ENCODE measurements at regions not wholly inside any gene's neighbourhood (a gene's known extent, or its start where the extent isn't known, plus 50 kb on each side); places are given as distances from the start of the nearest gene placed in this dataset.
"Not testable (repeated sequence)": the region's sequence is repeated elsewhere in the genome, so short reads cannot be mapped to it uniquely, and the experiment has no call there.

DNA sequence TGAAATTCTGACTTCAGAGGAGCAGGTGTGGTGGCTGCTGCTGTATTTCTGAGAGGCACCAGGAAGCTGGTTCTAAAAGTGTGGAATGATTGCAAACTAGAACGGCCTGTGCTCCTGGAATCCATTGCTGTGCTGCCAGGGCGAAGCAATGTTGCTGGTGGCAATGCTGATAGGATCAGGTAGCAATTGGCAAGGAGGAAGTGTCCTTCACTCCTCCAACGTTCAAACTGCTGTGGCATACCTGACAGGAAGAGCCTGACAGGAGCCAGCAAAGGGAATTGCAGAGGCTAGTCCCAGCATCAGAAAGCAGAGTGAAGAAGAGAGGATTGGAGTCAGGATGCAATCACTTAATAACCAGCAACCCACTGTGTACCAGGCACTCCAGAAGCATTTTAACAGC is 118.2 kb downstream of the FAR1 start:
- no peak overlapping the region for H3K27ac Mint-ChIP-seq
- Histone ChIP-seq H3K27me3 (no peaks in the 10 kb centered on the region), H3K79me2 (ENCODE audit: low read depth) (no peaks in the 10 kb centered on the region), H2AFZ (replicated peaks) (no peak overlapping the region), H3K4me3 (no peak overlapping the region), H3K9me3 (ENCODE audit: low read depth) (no peaks in the 10 kb centered on the region), H4K20me1 (ENCODE audit: low read depth) (no peaks in the 10 kb centered on the region), H3K4me1 (peaks cover 25% of the 10 kb centered on the region), H3F3A (ENCODE audit: low read depth) (peaks cover 10% of the 10 kb centered on the region), H3K9ac (no peak overlapping the region), H3K36me3 (no peaks in the 10 kb centered on the region), H3K4me2 (no peak overlapping the region), H3K27ac (no peak overlapping the region)
- peaks cover 3% of the 10 kb centered on the region for H3K4me1 Mint-ChIP-seq
- no peak for TF ChIP-seq EZH2 (IDR thresholded peaks at IDR 0.05)
- TF ChIP-seq EZH2phosphoT487 (IDR thresholded peaks at IDR 0.05) = no peak
- TF ChIP-seq, protein P1, sequence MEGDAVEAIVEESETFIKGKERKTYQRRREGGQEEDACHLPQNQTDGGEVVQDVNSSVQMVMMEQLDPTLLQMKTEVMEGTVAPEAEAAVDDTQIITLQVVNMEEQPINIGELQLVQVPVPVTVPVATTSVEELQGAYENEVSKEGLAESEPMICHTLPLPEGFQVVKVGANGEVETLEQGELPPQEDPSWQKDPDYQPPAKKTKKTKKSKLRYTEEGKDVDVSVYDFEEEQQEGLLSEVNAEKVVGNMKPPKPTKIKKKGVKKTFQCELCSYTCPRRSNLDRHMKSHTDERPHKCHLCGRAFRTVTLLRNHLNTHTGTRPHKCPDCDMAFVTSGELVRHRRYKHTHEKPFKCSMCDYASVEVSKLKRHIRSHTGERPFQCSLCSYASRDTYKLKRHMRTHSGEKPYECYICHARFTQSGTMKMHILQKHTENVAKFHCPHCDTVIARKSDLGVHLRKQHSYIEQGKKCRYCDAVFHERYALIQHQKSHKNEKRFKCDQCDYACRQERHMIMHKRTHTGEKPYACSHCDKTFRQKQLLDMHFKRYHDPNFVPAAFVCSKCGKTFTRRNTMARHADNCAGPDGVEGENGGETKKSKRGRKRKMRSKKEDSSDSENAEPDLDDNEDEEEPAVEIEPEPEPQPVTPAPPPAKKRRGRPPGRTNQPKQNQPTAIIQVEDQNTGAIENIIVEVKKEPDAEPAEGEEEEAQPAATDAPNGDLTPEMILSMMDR (IDR thresholded peaks at IDR 0.05) = no peak
- no peak for DNase-seq (ENCODE audit: low spot score)
- H3K4me3 Mint-ChIP-seq = no peak overlapping the region
- no peaks in the 10 kb centered on the region for H3K36me3 Mint-ChIP-seq
- H3K9me3 Mint-ChIP-seq = no peaks in the 10 kb centered on the region
- H3K27me3 Mint-ChIP-seq (ENCODE audit: insufficient read depth, low read depth) = no peaks in the 10 kb centered on the region

- DNase-seq (ENCODE audit: low spot score); H3K27ac ChIP-seq; H3K36me3 ChIP-seq; H3K4me1 ChIP-seq; H3K27me3 ChIP-seq; H3K9ac ChIP-seq; H3K27ac Mint-ChIP-seq; H3K4me1 Mint-ChIP-seq; H3K4me3 Mint-ChIP-seq; H3K9me3 ChIP-seq (ENCODE audit: low read depth); H3F3A ChIP-seq (ENCODE audit: low read depth); H3K79me2 ChIP-seq (ENCODE audit: low read depth); H4K20me1 ChIP-seq (ENCODE audit: low read depth); H2AFZ ChIP-seq (replicated peaks); H3K27me3 Mint-ChIP-seq (ENCODE audit: insufficient read depth, low read depth); H3K4me2 ChIP-seq; H3K4me3 ChIP-seq; H3K36me3 Mint-ChIP-seq: not testable (repeated sequence)
- H3K9me3 Mint-ChIP-seq = peaks cover 12% of the 10 kb centered on the region
These were observed 129.1 kb downstream of the FAR1 start for GRCh38 chr11:13797616-13798015.

- Histone ChIP-seq H2AFZ (replicated peaks) (no peak overlapping the region), H3F3A (ENCODE audit: low read depth) (no peaks in the 10 kb centered on the region), H3K9ac (no peak overlapping the region), H3K4me2 (no peak overlapping the region), H3K4me3 (no peak overlapping the region), H3K79me2 (ENCODE audit: low read depth) (no peaks in the 10 kb centered on the region), H3K4me1 (no peaks in the 10 kb centered on the region), H3K27ac (no peak overlapping the region), H3K9me3 (ENCODE audit: low read depth) (peaks cover 5% of the 10 kb centered on the region), H3K27me3 (no peaks in the 10 kb centered on the region), H4K20me1 (ENCODE audit: low read depth) (no peaks in the 10 kb centered on the region), H3K36me3 (no peaks in the 10 kb centered on the region)
- peaks cover 12% of the 10 kb centered on the region for H3K9me3 Mint-ChIP-seq
- TF ChIP-seq EZH2phosphoT487 (IDR thresholded peaks at IDR 0.05) = no peak
- no peak for TF ChIP-seq EZH2 (IDR thresholded peaks at IDR 0.05)
- TF ChIP-seq, protein P1 (IDR thresholded peaks at IDR 0.05) = no peak
- no peak for DNase-seq (ENCODE audit: low spot score)
- H3K27me3 Mint-ChIP-seq (ENCODE audit: insufficient read depth, low read depth) = peaks cover 3% of the 10 kb centered on the region
- no peaks in the 10 kb centered on the region for H3K4me1 Mint-ChIP-seq
- no peaks in the 10 kb centered on the region for H3K36me3 Mint-ChIP-seq
- H3K4me3 Mint-ChIP-seq = no peak overlapping the region
- no peak overlapping the region for H3K27ac Mint-ChIP-seq
These were observed 132.4 kb downstream of the FAR1 start for GRCh38 chr11:13800901-13801300.

GRCh38 chr11:13818325-13818724 is 144.2 kb upstream of the SPON1 start:
- H3K4me3 ChIP-seq = no peak overlapping the region
- no peaks in the 10 kb centered on the region for H3K4me1 Mint-ChIP-seq
- peaks cover 7% of the 10 kb centered on the region for H3K9me3 Mint-ChIP-seq
- no peaks in the 10 kb centered on the region for H4K20me1 ChIP-seq (ENCODE audit: low read depth)
- H3K27ac Mint-ChIP-seq = no peak overlapping the region
- no peaks in the 10 kb centered on the region for H3K4me1 ChIP-seq
- H3K79me2 ChIP-seq (ENCODE audit: low read depth) = no peaks in the 10 kb centered on the region
- no peak overlapping the region for H3K9ac ChIP-seq
- no peaks in the 10 kb centered on the region for H3K9me3 ChIP-seq (ENCODE audit: low read depth)
- no peaks in the 10 kb centered on the region for H3F3A ChIP-seq (ENCODE audit: low read depth)
- no peak overlapping the region for H3K27ac ChIP-seq
- peaks cover 4% of the 10 kb centered on the region for H3K27me3 Mint-ChIP-seq (ENCODE audit: insufficient read depth, low read depth)
- H3K36me3 ChIP-seq = no peaks in the 10 kb centered on the region
- H3K4me3 Mint-ChIP-seq = no peak overlapping the region
- no peak overlapping the region for H3K4me2 ChIP-seq
- no peak for DNase-seq (ENCODE audit: low spot score)
- no peaks in the 10 kb centered on the region for H3K27me3 ChIP-seq
- H3K36me3 Mint-ChIP-seq = no peaks in the 10 kb centered on the region
- TF ChIP-seq EZH2phosphoT487 (IDR thresholded peaks at IDR 0.05) (no peak), EZH2 (IDR thresholded peaks at IDR 0.05) (no peak)
- TF ChIP-seq, protein P1 (IDR thresholded peaks at IDR 0.05) = no peak
- no peak overlapping the region for H2AFZ ChIP-seq (replicated peaks)
